SU-DHL-6 (cell line): ENCODE measurements at regions not wholly inside any gene's neighbourhood (a gene's known extent, or its start where the extent isn't known, plus 50 kb on each side); places are given as distances from the start of the nearest gene placed in this dataset.

Experiments used
- CTCF ChIP-seq: fragments of 200-600 bp; sonication (generic); IDR thresholded peaks from one replicate; pipeline ENCODE4 v1.5.1; 2017; ENCODE audit warnings: antibody characterized with exemption, mild to moderate bottlenecking, low read length, moderate library complexity; ENCODE audit not compliant: insufficient read depth, poor library complexity, severe bottlenecking
- EZH2phosphoT487 ChIP-seq: fragments of 200-600 bp; sonication (generic), shearing (Covaris generic); conservative IDR thresholded peaks from 2 replicates; pipeline ENCODE4 v1.6.1; 2018; ENCODE audit warnings: mild to moderate bottlenecking, antibody characterized with exemption, low read length, moderate library complexity, mixed read lengths

GRCh38 chr18:79601234-79601633 is 78.4 kb upstream of the CTDP1 start:
- no peak for TF ChIP-seq CTCF
- TF ChIP-seq EZH2phosphoT487 = no peak
